Mucosa of descending colon (tissue), 3 donors: ENCODE measurements at regions not wholly inside any gene's neighbourhood (a gene's known extent, or its start where the extent isn't known, plus 50 kb on each side); places are given as distances from the start of the nearest gene placed in this dataset.

ENCODE experiments used
- ATAC-seq: fragments of 200-7000 bp; cut with Tn5 transposase; one replicate; pipeline ENCODE4 v1.9.1; 2020; ENCODE audit warnings: mild to moderate bottlenecking, moderate library complexity
- DNase-seq, 3 donors: peaks; one replicate each; pipeline ENCODE4 v3.0.0-alpha.2; 2020
- H3K36me3 ChIP-seq: fragments of 200-600 bp; one replicate; pipeline ENCODE4 v1.8.0; 2021; ENCODE audit warnings: low read depth, mild to moderate bottlenecking
- H3K4me1 ChIP-seq: fragments of 200-600 bp; one replicate; pipeline ENCODE4 v1.8.0; 2021; ENCODE audit warnings: low read depth, mild to moderate bottlenecking
- H3K4me3 ChIP-seq: fragments of 200-600 bp; one replicate; pipeline ENCODE4 v1.8.0; 2021; ENCODE audit warnings: mild to moderate bottlenecking
- H3K9me3 ChIP-seq: fragments of 200-600 bp; one replicate; pipeline ENCODE4 v1.8.0; 2021; ENCODE audit warnings: mild to moderate bottlenecking
- CTCF ChIP-seq: fragments of 200-600 bp; IDR thresholded peaks from one replicate; pipeline ENCODE4 v1.8.0; 2022; ENCODE audit warnings: antibody characterized with exemption, mild to moderate bottlenecking
- intact Hi-C, 2 donors: fragments of 100-400 bp; cut with DNase I in 1 of 2; cut with micrococcal nuclease in 1 of 2; formaldehyde crosslinking; loops; one replicate each; pipeline versions ENCODE4 v1.11.0 to v1.11.1; 2022; cut with DNase I, micrococcal nuclease
- donor health status: DM: no; HTN: no; CAD: no; lungs with moderate emphysema.
- donor health status: DM: no; HTN: no; CAD: no.
- donor health status: DM: no; HTN: yes; CAD: no.

- intact Hi-C loops: no loop called here
- DNase-seq (peak in 2 of 3 donors; percentile 56 to 70), ATAC-seq (peak; percentile 69)
- TF ChIP-seq CTCF: no peak
- Histone ChIP-seq H3K4me3 (no peak overlapping the region), H3K36me3 (no peaks in the 10 kb centered on the region), H3K9me3 (no peaks in the 10 kb centered on the region), H3K4me1 (no peaks in the 10 kb centered on the region)
Observed at GRCh38 chr17:70622368-70623260, 453.3 kb downstream of the KCNJ2 start.

- ATAC-seq: no peak
Observed at GRCh38 chr17:70624211-70624610, 454.9 kb downstream of the KCNJ2 start.

GRCh38 chr17:70629902-70630301 lies 460.6 kb downstream of the KCNJ2 start:
- no peaks in the 10 kb centered on the region for H3K9me3 ChIP-seq
- H3K4me3 ChIP-seq: no peak overlapping the region
- peak in 1 of 3 donors; percentile 26 for DNase-seq
- H3K4me1 ChIP-seq: no peaks in the 10 kb centered on the region
- no peaks in the 10 kb centered on the region for H3K36me3 ChIP-seq
- no peak for ATAC-seq
- TF ChIP-seq CTCF: no peak
- intact Hi-C loops: loop anchor here (10.0 kb wide), 3 partner anchors 455 to 1915 kb away; no protein-coding TSS in a partner anchor

More at GRCh38 chr17:70624211-70624610, 454.9 kb downstream of the KCNJ2 start:
- Histone ChIP-seq H3K4me3 (no peak overlapping the region), H3K36me3 (no peaks in the 10 kb centered on the region), H3K9me3 (no peaks in the 10 kb centered on the region), H3K4me1 (no peaks in the 10 kb centered on the region)
- no peak for DNase-seq
- intact Hi-C loops: no loop called here
- TF ChIP-seq CTCF: no peak

- intact Hi-C loops: loop anchor here (10.0 kb wide), 3 partner anchors 448 to 1908 kb away; no protein-coding TSS in a partner anchor
- Histone ChIP-seq H3K9me3 (no peaks in the 10 kb centered on the region), H3K4me3 (no peak overlapping the region), H3K4me1 (no peaks in the 10 kb centered on the region), H3K36me3 (no peaks in the 10 kb centered on the region)
- ATAC-seq (peak; percentile 50), DNase-seq (peak in 1 of 3 donors; percentile 43)
- peak; percentile 23 for TF ChIP-seq CTCF
Observed at GRCh38 chr17:70636517-70637133, 467.3 kb downstream of the KCNJ2 start.

GRCh38 chr17:70642059-70642458 lies 472.7 kb downstream of the KCNJ2 start:
- Histone ChIP-seq H3K4me1 (no peaks in the 10 kb centered on the region), H3K36me3 (no peaks in the 10 kb centered on the region), H3K9me3 (no peaks in the 10 kb centered on the region), H3K4me3 (no peak overlapping the region)
- ATAC-seq (no peak), DNase-seq (no peak)
- TF ChIP-seq CTCF: no peak
- intact Hi-C loops: no loop called here
